ENCODE measurements at regions not wholly inside any gene's neighbourhood (a gene's known extent, or its start where the extent isn't known, plus 50 kb on each side); places are given as distances from the start of the nearest gene placed in this dataset.

GRCh38 chr2:89841476-89841840, 1150.0 kb downstream of the RPIA start:
- TF ChIP-seq, protein P1, sequence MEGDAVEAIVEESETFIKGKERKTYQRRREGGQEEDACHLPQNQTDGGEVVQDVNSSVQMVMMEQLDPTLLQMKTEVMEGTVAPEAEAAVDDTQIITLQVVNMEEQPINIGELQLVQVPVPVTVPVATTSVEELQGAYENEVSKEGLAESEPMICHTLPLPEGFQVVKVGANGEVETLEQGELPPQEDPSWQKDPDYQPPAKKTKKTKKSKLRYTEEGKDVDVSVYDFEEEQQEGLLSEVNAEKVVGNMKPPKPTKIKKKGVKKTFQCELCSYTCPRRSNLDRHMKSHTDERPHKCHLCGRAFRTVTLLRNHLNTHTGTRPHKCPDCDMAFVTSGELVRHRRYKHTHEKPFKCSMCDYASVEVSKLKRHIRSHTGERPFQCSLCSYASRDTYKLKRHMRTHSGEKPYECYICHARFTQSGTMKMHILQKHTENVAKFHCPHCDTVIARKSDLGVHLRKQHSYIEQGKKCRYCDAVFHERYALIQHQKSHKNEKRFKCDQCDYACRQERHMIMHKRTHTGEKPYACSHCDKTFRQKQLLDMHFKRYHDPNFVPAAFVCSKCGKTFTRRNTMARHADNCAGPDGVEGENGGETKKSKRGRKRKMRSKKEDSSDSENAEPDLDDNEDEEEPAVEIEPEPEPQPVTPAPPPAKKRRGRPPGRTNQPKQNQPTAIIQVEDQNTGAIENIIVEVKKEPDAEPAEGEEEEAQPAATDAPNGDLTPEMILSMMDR (IDR thresholded peaks at IDR 0.05), result no peak
- no peak for TF ChIP-seq POLR2A (IDR thresholded peaks at IDR 0.05)

All from esophagus squamous epithelium (tissue), 4 donors.